A549 (cell line): ENCODE measurements at regions not wholly inside any gene's neighbourhood (a gene's known extent, or its start where the extent isn't known, plus 50 kb on each side); places are given as distances from the start of the nearest gene placed in this dataset.

ENCODE experiments used
- BHLHE40 ChIP-seq: IDR thresholded peaks from 2 replicates; pipeline ENCODE4 v1.6.1; 2012; ENCODE audit warnings: low read depth, low read length, inconsistent platforms
- CBX2 ChIP-seq: fragments of 200-600 bp; sonication (generic); IDR thresholded peaks from 2 replicates; pipeline ENCODE4 v1.6.1; 2016; ENCODE audit warnings: low read depth, mild to moderate bottlenecking, borderline replicate concordance
- CEBPB ChIP-seq, 2 experiments: fragments of >200 bp in 1 of 2; sonication (Bioruptor Twin) in 1 of 2; formaldehyde crosslinking in 1 of 2; IDR thresholded peaks; 2 replicates each; pipeline ENCODE4 v1.6.1; 2012 to 2016
- CHD4 ChIP-seq: fragments of 200-600 bp; sonication (generic); IDR thresholded peaks from 2 replicates; pipeline ENCODE4 v1.6.1; 2016; ENCODE audit warnings: antibody characterized with exemption, mild to moderate bottlenecking, borderline replicate concordance
- CTCF ChIP-seq: fragments of >200 bp; sonication (Bioruptor Twin); formaldehyde crosslinking; IDR thresholded peaks from 3 replicates; pipeline ENCODE4 v1.5.1; 2016
- ELK1 ChIP-seq: fragments of 150-350 bp; IDR thresholded peaks from 2 replicates; pipeline ENCODE4 v1.6.1; 2014; ENCODE audit warnings: low read depth, mild to moderate bottlenecking, low read length
- KDM5A ChIP-seq: fragments of 200-600 bp; sonication (generic); IDR thresholded peaks from 2 replicates; pipeline ENCODE4 v1.6.1; 2016; ENCODE audit warnings: antibody characterized with exemption, mild to moderate bottlenecking
- MAX ChIP-seq: IDR thresholded peaks from 2 replicates; pipeline ENCODE4 v1.6.1; 2012
- NR3C1 ChIP-seq: fragments of >200 bp; sonication (Bioruptor Twin); formaldehyde crosslinking; IDR thresholded peaks from 3 replicates; pipeline ENCODE4 v1.6.1; 2017
- PHF8 ChIP-seq: fragments of 200-600 bp; sonication (generic); IDR thresholded peaks from 2 replicates; pipeline ENCODE4 v1.6.1; 2016; ENCODE audit warnings: low read depth, mild to moderate bottlenecking, antibody characterized with exemption, moderate library complexity, borderline replicate concordance
- POLR2A ChIP-seq: IDR thresholded peaks from 2 replicates; pipeline ENCODE4 v1.6.1; 2012; ENCODE audit warnings: mild to moderate bottlenecking, low read length
- SREBF2 ChIP-seq: fragments of 450-650 bp; IDR thresholded peaks from 2 replicates; pipeline ENCODE4 v1.6.1; 2014; ENCODE audit warnings: mild to moderate bottlenecking, moderate library complexity
- ZNF302 ChIP-seq: fragments of 250-450 bp; sonication (Bioruptor Pico); IDR thresholded peaks from 2 replicates; pipeline ENCODE4 v1.9.0; 2021; ENCODE audit warnings: inconsistent platforms, mild to moderate bottlenecking, moderate library complexity
- TF ChIP-seq, protein P1 (sequence below): IDR thresholded peaks from 2 replicates; pipeline ENCODE4 v1.6.1; 2012; ENCODE audit warnings: low read depth, borderline replicate concordance

GRCh38 chr6:140572867-140573266, 1198.4 kb upstream of the CITED2 start:
- TF ChIP-seq CTCF (no peak), CEBPB (IDR thresholded peaks at IDR 0.05) (no peak), KDM5A (no peak), SREBF2 (no peak), POLR2A (no peak), ELK1 (no peak), CBX2 (no peak), NR3C1 (no peak), ZNF302 (CRISPR knock-in tag) (no peak), MAX (no peak), CHD4 (no peak), BHLHE40 (no peak), PHF8 (no peak)
- TF ChIP-seq, protein P1, sequence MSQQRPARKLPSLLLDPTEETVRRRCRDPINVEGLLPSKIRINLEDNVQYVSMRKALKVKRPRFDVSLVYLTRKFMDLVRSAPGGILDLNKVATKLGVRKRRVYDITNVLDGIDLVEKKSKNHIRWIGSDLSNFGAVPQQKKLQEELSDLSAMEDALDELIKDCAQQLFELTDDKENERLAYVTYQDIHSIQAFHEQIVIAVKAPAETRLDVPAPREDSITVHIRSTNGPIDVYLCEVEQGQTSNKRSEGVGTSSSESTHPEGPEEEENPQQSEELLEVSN: no peak
